ENCODE measurements at regions not wholly inside any gene's neighbourhood (a gene's known extent, or its start where the extent isn't known, plus 50 kb on each side); places are given as distances from the start of the nearest gene placed in this dataset.

GRCh38 chr10:105986912-105987635, 1177.4 kb downstream of the SORCS1 start:
- ChIA-PET CTCF (ENCODE audit: partially characterized antibody) (interaction anchor here (0.9 to 6.6 kb wide), 3 partner anchors 13 to 55 kb away, joined by 3 to 32 read pairs (median 5); no protein-coding TSS in a partner anchor), POLR2A (ENCODE audit: partially characterized antibody) (no interaction called here)
- Histone ChIP-seq H3K4ac (replicated peaks; ENCODE audit: insufficient read length, low read depth, low read length) (no peak overlapping the region), H3K4me2 (ENCODE audit: insufficient read depth in 1 of 2, low read depth in 2 of 2, low read length in 2 of 2) (no peak overlapping the region), H3K23ac (ENCODE audit: insufficient read length) (no peak overlapping the region), H2AFZ (ENCODE audit: low read length) (no peak overlapping the region), H3K14ac (ENCODE audit: insufficient read length) (no peak overlapping the region), H2BK5ac (ENCODE audit: low read depth, low read length) (no peak overlapping the region), H3K79me1 (ENCODE audit: low read depth, low read length) (no peaks in the 10 kb centered on the region), H4K8ac (ENCODE audit: extremely low read depth, insufficient read depth, low read length) (no peak overlapping the region), H3K23me2 (ENCODE audit: low read depth, low read length) (no peaks in the 10 kb centered on the region), H2BK120ac (replicated peaks; ENCODE audit: low read depth, low read length) (no peak overlapping the region), H3K79me2 (ENCODE audit: control insufficient read depth in 1 of 2, insufficient read depth in 2 of 2, low read length in 2 of 2) (no peaks in the 10 kb centered on the region), H3K36me3 (ENCODE audit: control insufficient read depth in 2 of 4, insufficient read depth in 4 of 4, low read length in 3 of 4) (no peaks in the 10 kb centered on the region), H2BK15ac (ENCODE audit: low read length) (no peak overlapping the region), H2AK5ac (ENCODE audit: low read depth, low read length) (no peak overlapping the region), H4K91ac (replicated peaks; ENCODE audit: insufficient read length, low read length) (no peak overlapping the region), H3K9me3 (ENCODE audit: insufficient read depth in 2 of 2, low read depth in 1 of 2, low read length in 1 of 2) (no peaks in the 10 kb centered on the region), H2BK20ac (ENCODE audit: low read length) (no peak overlapping the region), H3K56ac (replicated peaks; ENCODE audit: insufficient read length, low read depth, low read length) (no peak overlapping the region), H3K9ac (replicated peaks in 1 of 4; ENCODE audit: extremely low read depth in 1 of 4, low read depth in 3 of 4, low read length in 3 of 4) (no peak overlapping the region), H3K4me3 (ENCODE audit: extremely low read depth in 1 of 4, insufficient read depth in 2 of 4, low read depth in 3 of 4, low read length in 4 of 4) (no peak overlapping the region), H2BK12ac (ENCODE audit: low read depth, low read length) (no peak overlapping the region), H3K4me1 (replicated peaks in 1 of 4; ENCODE audit: control insufficient read depth in 3 of 4, insufficient read depth in 4 of 4, low read length in 3 of 4) (no peaks in the 10 kb centered on the region; a peak in 1 of 7 replicates), H3K18ac (ENCODE audit: extremely low read depth, low read length) (no peak overlapping the region), H3K27me3 (replicated peaks in 1 of 4; ENCODE audit: control insufficient read depth in 3 of 4, extremely low read depth in 1 of 4, insufficient read depth in 3 of 4, low read length in 3 of 4) (peaks cover 0 to 1% (median 0%) of the 10 kb centered on the region in 4 experiments; a peak in 1 of 7 replicates), H3K27ac (ENCODE audit: low read depth, low read length) (no peak overlapping the region), H4K20me1 (replicated peaks in 1 of 2; ENCODE audit: control insufficient read depth in 1 of 2, insufficient read depth in 2 of 2, low read length in 2 of 2) (no peaks in the 10 kb centered on the region), H4K5ac (ENCODE audit: insufficient read length, low read depth, low read length) (no peak overlapping the region)
- 73% methylated on average over 3 of the region's 3 CpGs; no CpG with 5 or more reads in 1 of the 2 experiments for WGBS, 2 experiments (ENCODE audit: extremely low coverage in 1 of 2, insufficient coverage in 1 of 2, insufficient read length in 1 of 2, insufficient replicate concordance in 2 of 2, low coverage in 1 of 2, low lambda C conversion rate in 2 of 2, missing lambda C conversion rate in 1 of 2)
- no peak for DNase-seq (ENCODE audit: low read depth in 1 of 2, low spot score in 2 of 2)
- no peak for FAIRE-seq
- TF ChIP-seq BACH1 (IDR thresholded peaks at IDR 0.05; ENCODE audit: low read length) (no peak), POLR2AphosphoS5 (IDR thresholded peaks at IDR 0.05; ENCODE audit: low read depth, low read length) (no peak), SIX5 (IDR thresholded peaks at IDR 0.05; ENCODE audit: low read depth, low read length) (no peak), POU5F1 (IDR thresholded peaks at IDR 0.05; ENCODE audit: low read depth, low read length) (no peak), KDM5A (IDR thresholded peaks at IDR 0.05; ENCODE audit: low read length) (no peak), CTCF (IDR thresholded peaks at IDR 0.05; ENCODE audit: control extremely low read depth in 1 of 3, insufficient read depth in 1 of 3, low read depth in 1 of 3, low read length in 3 of 3) (no peak), TBP (IDR thresholded peaks at IDR 0.05; ENCODE audit: low read depth, low read length) (no peak), CBX8 (IDR thresholded peaks at IDR 0.05; ENCODE audit: borderline replicate concordance, low read depth, low read length) (no peak), E2F6 (IDR thresholded peaks at IDR 0.05) (no peak), SIN3A (conservative IDR thresholded peaks at IDR 0.05 in 1 of 2, IDR thresholded peaks at IDR 0.05 in 1 of 2; ENCODE audit: low read depth in 1 of 2, low read length in 2 of 2) (no peak), TCF12 (IDR thresholded peaks at IDR 0.05; ENCODE audit: low read depth, low read length) (no peak)
